Myocyte (in vitro differentiated cells): ENCODE measurements at regions not wholly inside any gene's neighbourhood (a gene's known extent, or its start where the extent isn't known, plus 50 kb on each side); places are given as distances from the start of the nearest gene placed in this dataset.

Experiments
- DNase-seq: peaks from one replicate; pipeline ENCODE4 v3.0.0-alpha.2; 2012; ENCODE audit warnings: low read depth

GRCh38 chr12:131371401-131372170, 339.3 kb upstream of the SFSWAP start:
- DNase-seq, result no peak

GRCh38 chr12:131372171-131372475, 338.8 kb upstream of the SFSWAP start:
- DNase-seq, result no peak

- no peak for DNase-seq
Measured at GRCh38 chr12:131372706-131373195, 338.1 kb upstream of the SFSWAP start.

- DNase-seq, result no peak
Measured at GRCh38 chr12:131375261-131375971, 335.5 kb upstream of the SFSWAP start.

- DNase-seq, result no peak
Measured at GRCh38 chr12:131375972-131376345, 334.9 kb upstream of the SFSWAP start.

GRCh38 chr12:131378176-131378842, 332.6 kb upstream of the SFSWAP start:
- no peak for DNase-seq

GRCh38 chr12:131378861-131379665, 331.8 kb upstream of the SFSWAP start:
- DNase-seq, result no peak

- no peak for DNase-seq
Measured at GRCh38 chr12:131379738-131380137, 331.2 kb upstream of the SFSWAP start.

GRCh38 chr12:131380220-131380964, 330.5 kb upstream of the SFSWAP start:
- DNase-seq, result no peak

GRCh38 chr12:131380965-131381705, 329.8 kb upstream of the SFSWAP start:
- no peak for DNase-seq

GRCh38 chr12:131381716-131382430, 329.0 kb upstream of the SFSWAP start:
- DNase-seq, result no peak

- DNase-seq, result no peak
Measured at GRCh38 chr12:131383291-131383690, 327.6 kb upstream of the SFSWAP start.

- no peak for DNase-seq
Measured at GRCh38 chr12:131383741-131384543, 326.9 kb upstream of the SFSWAP start.

- no peak for DNase-seq
Measured at GRCh38 chr12:131384544-131384855, 326.4 kb upstream of the SFSWAP start.

GRCh38 chr12:131385313-131386166, 325.4 kb upstream of the SFSWAP start:
- no peak for DNase-seq

GRCh38 chr12:131386167-131386521, 324.7 kb upstream of the SFSWAP start:
- DNase-seq, result no peak

- no peak for DNase-seq
Measured at GRCh38 chr12:131386781-131387180, 324.1 kb upstream of the SFSWAP start.
